HEK293 (cell line): ENCODE measurements at regions not wholly inside any gene's neighbourhood (a gene's known extent, or its start where the extent isn't known, plus 50 kb on each side); places are given as distances from the start of the nearest gene placed in this dataset.

ENCODE experiments used
- CTCF ChIA-PET: fragments of 350-600 bp; formaldehyde crosslinking; extraction: SDS; loops from one replicate; lab custom pipeline; 2021; ENCODE audit warnings: antibody characterized with exemption; lab: Yijun Ruan, JAX
- POLR2A ChIA-PET: fragments of 300-600 bp; formaldehyde crosslinking; extraction: SDS; loops from one replicate; lab custom pipeline; 2020; ENCODE audit warnings: antibody characterized with exemption, inconsistent platforms; lab: Yijun Ruan, JAX
- H3K27ac ChIP-seq: fragments of 200-500 bp; sonication (Bioruptor generic); 2 replicates; pipeline ENCODE4 v1.5.1; 2014; ENCODE audit warnings: low read depth, low read length, control low read depth, inconsistent platforms; ENCODE audit errors: extremely low read depth
- H3K36me3 ChIP-seq, 2 experiments: fragments of 200-500 bp in 1 of 2; sonication (Bioruptor generic) in 1 of 2; 1 replicate in 1 of 2; 2 replicates in 1 of 2; pipeline ENCODE4 v1.5.1; 2014 to 2017; ENCODE audit warnings: inconsistent platforms in 2 of 2, low read length in 2 of 2; ENCODE audit not compliant: control insufficient read depth in 2 of 2, insufficient read depth in 1 of 2
- H3K4me1 ChIP-seq: fragments of 200-500 bp; sonication (Bioruptor generic); 2 replicates; pipeline ENCODE4 v1.5.1; 2014; ENCODE audit warnings: mild to moderate bottlenecking, low read length, inconsistent platforms; ENCODE audit not compliant: control insufficient read depth, insufficient read depth
- H3K4me3 ChIP-seq: 2 replicates; pipeline ENCODE4 v1.5.1; 2011; ENCODE audit warnings: low read depth, mild to moderate bottlenecking, control low read depth, low read length, moderate library complexity
- H3K9me3 ChIP-seq: fragments of 200-500 bp; sonication (Bioruptor generic); 2 replicates; pipeline ENCODE4 v1.5.1; 2014; ENCODE audit warnings: low read depth, low read length, inconsistent platforms; ENCODE audit not compliant: control insufficient read depth, insufficient read depth
- PRDM2 ChIP-seq: fragments of 450-650 bp; formaldehyde crosslinking; IDR thresholded peaks from 2 replicates; pipeline ENCODE4 v1.5.1; 2016; ENCODE audit warnings: missing biosample characterization, missing genetic modification characterization, borderline replicate concordance
- RBAK ChIP-seq: fragments of 450-650 bp; formaldehyde crosslinking; IDR thresholded peaks from 2 replicates; pipeline ENCODE4 v1.5.1; 2016; ENCODE audit warnings: missing biosample characterization, missing genetic modification characterization
- SCRT2 ChIP-seq: fragments of 450-650 bp; formaldehyde crosslinking; IDR thresholded peaks from 2 replicates; pipeline ENCODE4 v1.5.1; 2016; ENCODE audit warnings: missing biosample characterization, missing genetic modification characterization
- ZFHX2 ChIP-seq: fragments of 450-650 bp; formaldehyde crosslinking; conservative IDR thresholded peaks from 2 replicates; pipeline ENCODE4 v1.5.1; 2016; ENCODE audit warnings: missing biosample characterization, missing genetic modification characterization
- ZFP41 ChIP-seq: fragments of 450-650 bp; formaldehyde crosslinking; IDR thresholded peaks from 2 replicates; pipeline ENCODE4 v1.5.1; 2016; ENCODE audit warnings: missing biosample characterization, missing genetic modification characterization, borderline replicate concordance
- ZNF211 ChIP-seq: fragments of 450-650 bp; formaldehyde crosslinking; IDR thresholded peaks from 2 replicates; pipeline ENCODE4 v1.5.1; 2016; ENCODE audit warnings: low read depth, missing biosample characterization, missing genetic modification characterization
- ZNF280D ChIP-seq: fragments of 450-650 bp; formaldehyde crosslinking; IDR thresholded peaks from 2 replicates; pipeline ENCODE4 v1.5.1; 2016; ENCODE audit warnings: missing biosample characterization, missing genetic modification characterization
- ZNF362 ChIP-seq: fragments of 450-650 bp; formaldehyde crosslinking; IDR thresholded peaks from 2 replicates; pipeline ENCODE4 v1.5.1; 2016; ENCODE audit warnings: missing biosample characterization, missing genetic modification characterization
- ZNF416 ChIP-seq: fragments of 450-650 bp; formaldehyde crosslinking; IDR thresholded peaks from 2 replicates; pipeline ENCODE4 v1.5.1; 2016; ENCODE audit warnings: missing biosample characterization, missing genetic modification characterization
- ZNF561 ChIP-seq: fragments of 450-650 bp; IDR thresholded peaks from 2 replicates; pipeline ENCODE4 v1.5.1; 2018; ENCODE audit warnings: missing biosample characterization, missing genetic modification characterization, borderline replicate concordance
- ZNF785 ChIP-seq: fragments of 450-650 bp; formaldehyde crosslinking; IDR thresholded peaks from 2 replicates; pipeline ENCODE4 v1.5.1; 2016; ENCODE audit warnings: missing biosample characterization, missing genetic modification characterization
- ZSCAN16 ChIP-seq: fragments of 450-650 bp; formaldehyde crosslinking; IDR thresholded peaks from 2 replicates; pipeline ENCODE4 v1.5.1; 2016; ENCODE audit warnings: missing biosample characterization, missing genetic modification characterization
- TF ChIP-seq, protein P1 (sequence below): fragments of 450-650 bp; formaldehyde crosslinking; IDR thresholded peaks from 2 replicates; pipeline ENCODE4 v1.5.1; 2017; ENCODE audit warnings: missing biosample characterization, missing genetic modification characterization
- TF ChIP-seq, protein P2 (sequence below): fragments of 450-650 bp; formaldehyde crosslinking; IDR thresholded peaks from 2 replicates; pipeline ENCODE4; 2016; ENCODE audit warnings: missing biosample characterization, missing genetic modification characterization
- TF ChIP-seq, protein P3 (sequence below): fragments of 450-650 bp; formaldehyde crosslinking; IDR thresholded peaks from 2 replicates; pipeline ENCODE4 v1.5.1; 2016; ENCODE audit warnings: missing biosample characterization, missing genetic modification characterization
- TF ChIP-seq, protein P4 (sequence below): fragments of 450-650 bp; formaldehyde crosslinking; IDR thresholded peaks from 2 replicates; pipeline ENCODE4 v1.5.1; 2017; ENCODE audit warnings: missing biosample characterization, missing genetic modification characterization
- TF ChIP-seq, protein P5 (sequence below): fragments of 450-650 bp; formaldehyde crosslinking; IDR thresholded peaks from 2 replicates; pipeline ENCODE4 v1.5.1; 2016; ENCODE audit warnings: missing biosample characterization, missing genetic modification characterization, low read depth

DNA sequence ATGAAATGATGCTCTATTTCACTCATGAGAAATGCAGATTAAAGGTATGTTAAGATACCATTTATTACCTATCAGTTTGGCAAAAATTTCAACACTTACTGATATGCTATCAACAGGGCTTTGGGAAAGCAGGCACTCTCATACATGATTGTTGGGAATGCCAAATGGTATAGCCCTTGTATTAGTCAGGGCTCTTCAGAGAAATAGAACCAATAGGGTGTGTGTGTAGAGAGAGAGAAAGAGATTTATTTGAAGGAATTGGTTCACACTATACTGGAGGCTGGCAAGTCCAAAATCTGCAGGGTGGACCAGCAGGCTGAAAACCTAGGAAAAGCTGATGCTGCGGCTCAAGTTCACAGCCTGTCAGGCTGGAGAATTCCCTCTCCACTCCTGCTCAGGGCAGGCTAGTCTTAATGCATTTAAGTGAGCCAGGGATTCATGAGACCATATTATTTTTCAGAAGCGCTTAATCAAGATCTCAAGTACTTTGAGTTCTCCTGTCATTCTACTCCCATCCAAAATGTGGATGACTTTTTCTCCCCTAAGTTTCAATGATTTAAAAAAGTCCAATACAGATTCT, 72.4 kb downstream of the NHLRC3 start:
- no peaks in the 10 kb centered on the region for H3K36me3 ChIP-seq
- H3K9me3 ChIP-seq: no peaks in the 10 kb centered on the region
- no peak overlapping the region for H3K27ac ChIP-seq
- no peak overlapping the region for H3K4me3 ChIP-seq
- no peaks in the 10 kb centered on the region; the same call in 1 of the 2 replicates for H3K4me1 ChIP-seq
- ChIA-PET POLR2A (no interaction called here), CTCF (interaction anchor here (0.7 kb wide), 1 partner anchor 130 kb away, joined by 3 read pairs; no protein-coding TSS in a partner anchor)
- TF ChIP-seq RBAK (tag by site-specific recombination) (no peak), ZFP41 (tag by site-specific recombination) (no peak), PRDM2 (tag by site-specific recombination) (no peak), ZNF416 (tag by site-specific recombination) (no peak), ZNF362 (tag by site-specific recombination) (no peak), ZNF561 (tag by site-specific recombination) (no peak), ZSCAN16 (no peak), ZFHX2 (no peak), ZNF785 (tag by site-specific recombination) (no peak), ZNF280D (tag by site-specific recombination) (no peak), SCRT2 (tag by site-specific recombination) (no peak), ZNF211 (tag by site-specific recombination) (no peak)
- TF ChIP-seq, protein P1, sequence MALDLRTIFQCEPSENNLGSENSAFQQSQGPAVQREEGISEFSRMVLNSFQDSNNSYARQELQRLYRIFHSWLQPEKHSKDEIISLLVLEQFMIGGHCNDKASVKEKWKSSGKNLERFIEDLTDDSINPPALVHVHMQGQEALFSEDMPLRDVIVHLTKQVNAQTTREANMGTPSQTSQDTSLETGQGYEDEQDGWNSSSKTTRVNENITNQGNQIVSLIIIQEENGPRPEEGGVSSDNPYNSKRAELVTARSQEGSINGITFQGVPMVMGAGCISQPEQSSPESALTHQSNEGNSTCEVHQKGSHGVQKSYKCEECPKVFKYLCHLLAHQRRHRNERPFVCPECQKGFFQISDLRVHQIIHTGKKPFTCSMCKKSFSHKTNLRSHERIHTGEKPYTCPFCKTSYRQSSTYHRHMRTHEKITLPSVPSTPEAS (tag by site-specific recombination): no peak
- TF ChIP-seq, protein P2, sequence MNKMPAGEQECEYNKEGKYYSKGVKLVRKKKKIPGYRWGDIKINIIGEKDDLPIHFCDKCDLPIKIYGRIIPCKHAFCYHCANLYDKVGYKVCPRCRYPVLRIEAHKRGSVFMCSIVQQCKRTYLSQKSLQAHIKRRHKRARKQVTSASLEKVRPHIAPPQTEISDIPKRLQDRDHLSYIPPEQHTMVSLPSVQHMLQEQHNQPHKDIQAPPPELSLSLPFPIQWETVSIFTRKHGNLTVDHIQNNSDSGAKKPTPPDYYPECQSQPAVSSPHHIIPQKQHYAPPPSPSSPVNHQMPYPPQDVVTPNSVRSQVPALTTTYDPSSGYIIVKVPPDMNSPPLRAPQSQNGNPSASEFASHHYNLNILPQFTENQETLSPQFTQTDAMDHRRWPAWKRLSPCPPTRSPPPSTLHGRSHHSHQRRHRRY: no peak
- TF ChIP-seq, protein P3, sequence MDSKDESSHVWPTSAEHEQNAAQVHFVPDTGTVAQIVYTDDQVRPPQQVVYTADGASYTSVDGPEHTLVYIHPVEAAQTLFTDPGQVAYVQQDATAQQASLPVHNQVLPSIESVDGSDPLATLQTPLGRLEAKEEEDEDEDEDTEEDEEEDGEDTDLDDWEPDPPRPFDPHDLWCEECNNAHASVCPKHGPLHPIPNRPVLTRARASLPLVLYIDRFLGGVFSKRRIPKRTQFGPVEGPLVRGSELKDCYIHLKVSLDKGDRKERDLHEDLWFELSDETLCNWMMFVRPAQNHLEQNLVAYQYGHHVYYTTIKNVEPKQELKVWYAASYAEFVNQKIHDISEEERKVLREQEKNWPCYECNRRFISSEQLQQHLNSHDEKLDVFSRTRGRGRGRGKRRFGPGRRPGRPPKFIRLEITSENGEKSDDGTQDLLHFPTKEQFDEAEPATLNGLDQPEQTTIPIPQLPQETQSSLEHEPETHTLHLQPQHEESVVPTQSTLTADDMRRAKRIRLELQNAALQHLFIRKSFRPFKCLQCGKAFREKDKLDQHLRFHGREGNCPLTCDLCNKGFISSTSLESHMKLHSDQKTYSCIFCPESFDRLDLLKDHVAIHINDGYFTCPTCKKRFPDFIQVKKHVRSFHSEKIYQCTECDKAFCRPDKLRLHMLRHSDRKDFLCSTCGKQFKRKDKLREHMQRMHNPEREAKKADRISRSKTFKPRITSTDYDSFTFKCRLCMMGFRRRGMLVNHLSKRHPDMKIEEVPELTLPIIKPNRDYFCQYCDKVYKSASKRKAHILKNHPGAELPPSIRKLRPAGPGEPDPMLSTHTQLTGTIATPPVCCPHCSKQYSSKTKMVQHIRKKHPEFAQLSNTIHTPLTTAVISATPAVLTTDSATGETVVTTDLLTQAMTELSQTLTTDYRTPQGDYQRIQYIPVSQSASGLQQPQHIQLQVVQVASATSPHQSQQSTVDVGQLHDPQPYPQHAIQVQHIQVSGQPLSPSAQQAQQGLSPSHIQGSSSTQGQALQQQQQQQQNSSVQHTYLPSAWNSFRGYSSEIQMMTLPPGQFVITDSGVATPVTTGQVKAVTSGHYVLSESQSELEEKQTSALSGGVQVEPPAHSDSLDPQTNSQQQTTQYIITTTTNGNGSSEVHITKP (tag by site-specific recombination): no peak
- TF ChIP-seq, protein P4, sequence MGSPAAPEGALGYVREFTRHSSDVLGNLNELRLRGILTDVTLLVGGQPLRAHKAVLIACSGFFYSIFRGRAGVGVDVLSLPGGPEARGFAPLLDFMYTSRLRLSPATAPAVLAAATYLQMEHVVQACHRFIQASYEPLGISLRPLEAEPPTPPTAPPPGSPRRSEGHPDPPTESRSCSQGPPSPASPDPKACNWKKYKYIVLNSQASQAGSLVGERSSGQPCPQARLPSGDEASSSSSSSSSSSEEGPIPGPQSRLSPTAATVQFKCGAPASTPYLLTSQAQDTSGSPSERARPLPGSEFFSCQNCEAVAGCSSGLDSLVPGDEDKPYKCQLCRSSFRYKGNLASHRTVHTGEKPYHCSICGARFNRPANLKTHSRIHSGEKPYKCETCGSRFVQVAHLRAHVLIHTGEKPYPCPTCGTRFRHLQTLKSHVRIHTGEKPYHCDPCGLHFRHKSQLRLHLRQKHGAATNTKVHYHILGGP (tag by site-specific recombination): no peak
- TF ChIP-seq, protein P5, sequence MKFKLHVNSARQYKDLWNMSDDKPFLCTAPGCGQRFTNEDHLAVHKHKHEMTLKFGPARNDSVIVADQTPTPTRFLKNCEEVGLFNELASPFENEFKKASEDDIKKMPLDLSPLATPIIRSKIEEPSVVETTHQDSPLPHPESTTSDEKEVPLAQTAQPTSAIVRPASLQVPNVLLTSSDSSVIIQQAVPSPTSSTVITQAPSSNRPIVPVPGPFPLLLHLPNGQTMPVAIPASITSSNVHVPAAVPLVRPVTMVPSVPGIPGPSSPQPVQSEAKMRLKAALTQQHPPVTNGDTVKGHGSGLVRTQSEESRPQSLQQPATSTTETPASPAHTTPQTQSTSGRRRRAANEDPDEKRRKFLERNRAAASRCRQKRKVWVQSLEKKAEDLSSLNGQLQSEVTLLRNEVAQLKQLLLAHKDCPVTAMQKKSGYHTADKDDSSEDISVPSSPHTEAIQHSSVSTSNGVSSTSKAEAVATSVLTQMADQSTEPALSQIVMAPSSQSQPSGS (tag by site-specific recombination): no peak
